GM12864 (cell line): ENCODE measurements at regions not wholly inside any gene's neighbourhood (a gene's known extent, or its start where the extent isn't known, plus 50 kb on each side); places are given as distances from the start of the nearest gene placed in this dataset.

Experiments
- DNase-seq: peaks from one replicate; pipeline ENCODE4 v3.0.0-alpha.2; 2011; ENCODE audit warnings: low read depth
- H3K4me3 ChIP-seq: 2 replicates; pipeline ENCODE4 v1.5.1; 2011; ENCODE audit warnings: mild to moderate bottlenecking, low read depth, low read length, control low read depth
- CTCF ChIP-seq: IDR thresholded peaks from 2 replicates; pipeline ENCODE4 v1.5.1; 2011; ENCODE audit warnings: low read depth, mild to moderate bottlenecking, moderate library complexity, low read length, control low read depth, inconsistent platforms; ENCODE audit errors: missing control alignments

GRCh38 chr1:37112430-37112829 lies 78.1 kb upstream of the GRIK3 start:
- DNase-seq: no peak
- TF ChIP-seq CTCF: no peak
- no peak overlapping the region for H3K4me3 ChIP-seq

GRCh38 chr1:37113285-37113997 lies 79.1 kb upstream of the GRIK3 start:
- no peak for DNase-seq
- no peak for TF ChIP-seq CTCF
- H3K4me3 ChIP-seq: no peak overlapping the region

- DNase-seq: no peak
Measured at GRCh38 chr1:37118790-37119189, 84.5 kb upstream of the GRIK3 start.

GRCh38 chr1:37120279-37120678 lies 86.0 kb upstream of the GRIK3 start:
- no peak for DNase-seq
- TF ChIP-seq CTCF: no peak
- H3K4me3 ChIP-seq: no peak overlapping the region

More at GRCh38 chr1:37118790-37119189, 84.5 kb upstream of the GRIK3 start:
- no peak for TF ChIP-seq CTCF
- H3K4me3 ChIP-seq: no peak overlapping the region

- no peak for DNase-seq
Measured at GRCh38 chr1:37123276-37124115, 89.2 kb upstream of the GRIK3 start.

GRCh38 chr1:37124501-37124900 lies 90.2 kb upstream of the GRIK3 start:
- H3K4me3 ChIP-seq: no peak overlapping the region
- no peak for TF ChIP-seq CTCF
- no peak for DNase-seq

More at GRCh38 chr1:37123276-37124115, 89.2 kb upstream of the GRIK3 start:
- TF ChIP-seq CTCF: no peak
- H3K4me3 ChIP-seq: no peak overlapping the region
